ENCODE measurements at regions not wholly inside any gene's neighbourhood (a gene's known extent, or its start where the extent isn't known, plus 50 kb on each side); places are given as distances from the start of the nearest gene placed in this dataset.

GRCh38 chr18:11268741-11269233, 119.4 kb upstream of the PIEZO2 start:
- TF ChIP-seq POLR2A (IDR thresholded peaks at IDR 0.05): no peak
- TF ChIP-seq EP300 (IDR thresholded peaks at IDR 0.05): no peak
